HG03025 (cell line): ENCODE measurements at regions not wholly inside any gene's neighbourhood (a gene's known extent, or its start where the extent isn't known, plus 50 kb on each side); places are given as distances from the start of the nearest gene placed in this dataset.

Source experiments
- ATAC-seq: cut with Tn5 transposase; IDR thresholded peaks from one replicate; pipeline ENCODE4 v1.9.1; 2021; ENCODE audit warnings: mild to moderate bottlenecking, moderate library complexity; ENCODE audit not compliant: unreplicated experiment, low FRiP score

DNA sequence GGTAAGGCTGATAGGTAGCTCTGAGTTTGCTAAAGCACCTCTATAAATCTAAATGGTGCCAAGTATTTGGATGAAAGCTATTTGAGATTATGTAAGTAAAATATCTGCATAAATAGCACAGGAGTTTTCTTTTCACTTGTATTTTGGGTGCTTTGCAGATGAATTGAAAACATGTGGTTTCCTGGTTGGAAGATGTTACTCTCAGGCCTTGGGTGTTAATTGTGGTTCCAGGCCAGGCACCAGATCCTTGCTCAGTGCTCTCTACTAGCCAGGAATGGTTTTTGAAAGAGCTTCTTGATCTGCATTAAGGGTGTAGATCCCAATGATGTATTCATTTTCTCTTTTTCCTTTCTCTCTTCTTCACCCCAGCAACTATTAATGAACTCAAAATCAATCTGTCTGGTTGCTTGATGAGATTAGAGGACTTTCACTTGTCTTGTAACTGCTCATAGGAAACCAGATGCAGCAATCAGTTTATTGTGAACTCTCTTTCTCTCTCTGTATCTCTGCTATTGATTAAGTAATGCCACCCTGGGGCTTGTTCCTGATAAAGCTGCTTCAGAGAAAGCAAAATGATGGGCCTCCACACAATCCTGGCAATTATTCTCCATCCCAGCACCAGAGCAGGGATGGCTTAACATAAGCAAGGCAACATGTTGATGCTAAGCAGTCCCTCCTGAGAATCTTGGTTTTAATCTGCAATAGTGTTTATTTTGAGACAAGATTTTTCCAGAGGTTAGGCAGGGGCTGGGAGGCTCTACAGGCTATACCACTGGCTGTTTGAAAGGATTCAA, 147.0 kb upstream of the NTM start:
- ATAC-seq: no peak

GRCh38 chr11:131228378-131228777, 142.0 kb upstream of the NTM start:
- no peak for ATAC-seq

GRCh38 chr11:131229221-131229620, 141.2 kb upstream of the NTM start:
- ATAC-seq: no peak

DNA sequence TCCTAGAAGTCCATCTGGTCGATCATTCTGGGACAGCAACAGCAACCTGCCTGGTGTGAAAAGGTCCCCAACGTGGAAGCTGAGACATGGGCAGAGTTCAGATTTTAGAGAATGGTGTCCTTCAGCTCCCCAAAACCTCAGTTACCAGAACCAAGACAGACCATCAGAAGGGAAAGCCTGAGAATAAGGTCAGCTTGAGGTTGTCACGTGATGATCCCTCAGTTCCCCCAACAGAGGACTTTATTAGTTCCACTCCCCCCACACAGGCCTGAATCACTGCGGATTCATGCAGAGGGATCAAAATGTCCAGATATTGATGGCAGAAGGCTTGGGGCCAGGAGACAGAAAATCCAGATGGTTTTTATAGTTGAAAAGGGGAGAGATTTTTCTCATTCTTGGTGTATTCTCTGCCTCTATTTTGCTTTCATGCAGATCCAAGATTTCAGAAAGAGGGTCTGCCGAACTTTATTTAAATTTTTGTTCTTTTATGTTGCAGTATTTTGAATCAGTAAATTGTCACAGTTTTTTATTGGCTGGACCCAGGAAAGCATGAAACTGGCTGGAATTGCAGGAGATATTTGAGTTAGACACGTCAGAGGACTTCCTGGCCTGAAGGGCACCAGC, 139.0 kb upstream of the NTM start:
- ATAC-seq: no peak

DNA sequence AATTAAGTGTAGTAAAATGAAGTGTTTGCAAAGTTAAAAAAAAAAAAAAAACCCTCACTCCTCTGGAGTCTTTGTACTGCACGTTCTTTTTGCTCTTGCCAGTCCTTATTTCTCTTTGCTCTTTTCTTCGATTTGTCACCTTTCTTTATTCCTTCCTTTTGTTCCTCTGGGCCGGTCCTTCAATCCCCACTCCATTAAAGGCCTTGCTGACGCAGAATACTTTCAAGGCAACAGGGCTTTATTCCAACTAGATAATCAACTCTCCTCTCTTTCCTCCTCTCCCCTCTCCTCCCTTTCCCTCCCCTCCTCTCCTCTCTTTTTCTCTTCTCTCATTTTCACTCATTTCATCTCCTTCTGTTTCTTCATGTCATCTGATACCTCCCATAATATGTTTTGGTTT, 138.2 kb upstream of the NTM start:
- ATAC-seq: no peak

DNA sequence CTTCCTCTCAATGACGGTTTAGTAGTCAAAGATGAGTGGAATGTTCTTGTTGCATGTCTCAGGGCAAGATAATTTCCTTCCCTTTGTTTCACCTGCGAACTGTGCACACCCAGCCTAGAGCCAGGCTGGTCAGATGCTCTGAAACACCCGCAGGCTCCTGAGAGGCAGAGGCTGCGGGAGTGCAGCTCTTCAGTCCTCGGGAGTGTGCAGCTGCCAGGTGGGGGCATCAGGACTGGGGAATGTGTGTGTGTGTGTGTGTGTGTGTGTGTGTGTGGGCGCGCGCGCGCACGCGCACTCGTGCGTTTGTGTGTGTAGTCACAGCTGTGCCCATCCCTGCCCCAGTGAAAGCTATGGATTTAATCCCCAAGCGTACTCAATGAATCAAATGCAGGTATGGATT, 136.2 kb upstream of the NTM start:
- ATAC-seq: no peak

GRCh38 chr11:131235328-131236298, 134.8 kb upstream of the NTM start:
- no peak for ATAC-seq

- ATAC-seq: no peak
Measured at GRCh38 chr11:131240421-131240820, 130.0 kb upstream of the NTM start.

- no peak for ATAC-seq
Measured at GRCh38 chr11:131242476-131243000, 127.9 kb upstream of the NTM start.

- no peak for ATAC-seq
Measured at GRCh38 chr11:131246156-131246555, 124.3 kb upstream of the NTM start.

DNA sequence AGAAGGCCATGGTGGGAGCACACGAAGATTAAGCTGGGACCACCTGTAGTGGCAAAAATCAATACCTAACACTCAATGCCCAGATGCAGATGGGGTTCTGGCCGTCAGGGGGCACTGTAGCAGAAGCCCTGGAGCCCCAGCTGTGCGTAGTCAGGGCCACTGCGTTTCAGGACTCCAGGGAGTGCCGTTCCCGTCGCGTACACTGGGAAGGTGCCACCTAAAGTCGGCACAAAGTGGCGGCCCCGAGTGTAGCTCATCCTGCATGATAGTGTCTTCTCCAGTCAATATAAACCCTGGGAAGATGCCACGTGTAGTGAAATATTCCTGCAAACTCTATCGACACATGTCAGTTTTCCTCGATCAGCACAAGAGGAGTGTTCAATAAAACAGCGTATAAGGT, 123.8 kb upstream of the NTM start:
- no peak for ATAC-seq

GRCh38 chr11:131248588-131248987, 121.8 kb upstream of the NTM start:
- ATAC-seq: no peak

DNA sequence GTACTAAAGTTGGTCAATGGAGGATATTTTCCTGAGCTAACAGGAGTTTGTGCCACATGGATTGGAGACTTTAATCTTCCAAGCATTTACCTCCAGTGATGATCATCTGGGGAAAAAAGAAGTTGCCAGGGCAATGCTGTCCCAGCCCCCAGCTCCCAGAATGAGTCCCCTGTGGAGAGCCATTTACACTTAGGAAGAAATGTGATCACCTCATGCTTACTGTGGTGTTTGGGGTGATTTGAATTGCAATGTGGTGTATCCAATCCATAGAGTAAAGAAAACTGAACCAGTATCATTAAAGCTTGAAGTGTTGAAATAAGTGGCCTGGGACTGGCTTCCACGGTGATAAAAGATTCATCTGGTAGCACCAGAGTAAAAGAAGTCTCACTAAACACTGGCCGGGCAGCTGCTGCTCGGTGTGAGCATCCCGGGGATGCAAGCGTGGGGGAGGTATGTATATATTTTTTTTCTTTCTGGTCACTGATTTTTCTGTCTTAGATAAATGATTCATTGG, 117.2 kb upstream of the NTM start:
- no peak for ATAC-seq

DNA sequence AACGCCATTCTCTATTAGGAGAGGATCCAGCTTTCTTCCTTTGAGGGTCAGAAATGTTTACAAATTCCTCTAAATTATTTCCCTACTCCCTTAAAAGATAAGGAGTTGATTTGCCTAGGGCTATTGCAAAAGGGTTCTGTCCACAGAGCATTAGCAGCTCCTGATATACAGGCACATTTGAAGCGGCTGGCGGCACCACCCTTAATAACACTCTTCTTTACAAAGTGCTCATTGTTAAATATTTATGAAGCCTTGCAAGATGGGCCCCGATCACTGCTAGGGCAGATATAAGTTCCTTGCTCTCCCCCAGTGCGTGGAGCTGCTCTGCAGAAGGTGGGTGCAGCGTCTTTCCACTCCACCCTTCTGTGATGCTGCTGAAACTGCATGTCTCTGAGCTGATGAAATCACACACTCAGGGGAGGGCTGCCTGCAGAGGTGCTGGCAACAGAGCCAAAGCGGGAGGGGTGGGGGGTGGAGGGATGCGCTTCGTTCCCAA, 116.7 kb upstream of the NTM start:
- no peak for ATAC-seq

- ATAC-seq: no peak
Measured at GRCh38 chr11:131254254-131254653, 116.2 kb upstream of the NTM start.

GRCh38 chr11:131274233-131274632, 96.2 kb upstream of the NTM start:
- no peak for ATAC-seq

DNA sequence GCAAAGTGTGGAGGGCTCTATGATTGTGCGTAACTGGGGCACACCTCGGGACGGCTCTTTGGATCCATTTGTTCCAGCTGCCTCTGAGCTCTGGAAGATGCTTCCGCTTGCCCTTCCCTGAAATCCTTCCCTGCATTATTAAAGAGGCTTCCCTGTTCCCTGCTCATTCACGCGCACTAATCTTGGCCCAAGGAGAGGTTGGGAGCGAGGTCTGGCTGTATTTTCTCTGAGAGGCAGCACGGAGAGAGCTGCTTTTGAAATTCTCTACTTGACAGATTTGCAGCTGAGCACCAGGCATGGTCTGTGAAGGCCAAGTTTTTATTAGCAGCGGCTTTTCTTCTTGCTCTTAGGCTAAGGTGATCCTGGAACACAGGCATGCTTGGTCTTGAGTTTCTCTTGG, 94.8 kb upstream of the NTM start:
- no peak for ATAC-seq

DNA sequence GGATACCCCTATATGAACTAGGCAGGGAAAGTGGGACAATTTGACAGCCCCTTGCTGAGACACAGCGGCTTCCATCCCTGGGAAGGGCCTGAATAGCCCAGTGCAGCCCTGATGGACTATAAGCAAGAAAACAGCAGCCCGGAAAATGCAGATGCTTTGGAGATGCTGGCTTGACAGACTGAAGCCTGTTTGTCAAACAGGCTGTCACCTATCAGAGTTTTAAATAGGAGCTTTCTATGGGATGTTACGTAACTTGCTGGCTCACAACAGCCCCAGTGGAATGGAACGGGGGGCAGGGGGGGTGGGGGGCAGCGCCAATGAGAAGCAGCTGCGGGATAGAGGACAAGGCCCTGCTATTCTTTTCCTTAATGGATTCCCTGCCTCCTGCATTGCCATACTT, 91.9 kb upstream of the NTM start:
- ATAC-seq: no peak

GRCh38 chr11:131279654-131280384, 90.6 kb upstream of the NTM start:
- ATAC-seq: no peak

DNA sequence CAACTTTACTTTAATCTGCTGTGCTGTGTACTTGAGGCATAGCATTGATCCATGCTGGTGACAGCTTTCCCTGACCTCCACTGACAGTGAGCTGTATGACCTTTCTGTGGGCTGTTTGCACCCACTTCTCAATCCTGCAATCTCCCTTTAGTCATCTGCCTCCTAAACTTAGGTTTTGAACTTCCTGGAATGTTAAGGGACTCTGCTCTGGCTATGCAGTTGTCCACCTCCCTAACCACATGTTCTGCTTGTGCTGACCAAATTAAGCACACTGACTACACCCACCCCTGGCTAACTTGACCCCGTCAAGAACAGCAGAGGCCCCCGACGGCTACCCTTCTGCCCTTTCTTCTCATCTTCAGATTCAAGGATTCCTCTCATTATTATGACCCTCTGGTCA, 89.1 kb upstream of the NTM start:
- no peak for ATAC-seq
